C1 segment of cervical spinal cord (tissue), 14 donors: ENCODE measurements at regions not wholly inside any gene's neighbourhood (a gene's known extent, or its start where the extent isn't known, plus 50 kb on each side); places are given as distances from the start of the nearest gene placed in this dataset.

Source experiments
- DNase-seq, 14 donors: peaks; one replicate each; lab custom pipeline; 2025; lab: John Stamatoyannopoulos, UW

- DNase-seq = no peak
These were observed 96.8 kb upstream of the ATP1B1 start for GRCh38 chr1:169009666-169010065.

GRCh38 chr1:169012416-169012815 lies 94.1 kb upstream of the ATP1B1 start:
- no peak for DNase-seq

- no peak for DNase-seq
These were observed 92.7 kb upstream of the ATP1B1 start for GRCh38 chr1:169013821-169014220.

- DNase-seq = no peak
These were observed 91.0 kb upstream of the ATP1B1 start for GRCh38 chr1:169015464-169015863.

GRCh38 chr1:169018751-169019150 lies 87.7 kb upstream of the ATP1B1 start:
- no peak for DNase-seq

- DNase-seq = no peak
These were observed 87.0 kb upstream of the ATP1B1 start for GRCh38 chr1:169019419-169020058.

GRCh38 chr1:169020684-169021083 lies 85.8 kb upstream of the ATP1B1 start:
- no peak for DNase-seq

GRCh38 chr1:169022648-169023047 lies 83.8 kb upstream of the ATP1B1 start:
- DNase-seq = no peak

- DNase-seq = no peak
These were observed 82.2 kb upstream of the ATP1B1 start for GRCh38 chr1:169024255-169024654.

- no peak for DNase-seq
These were observed 81.7 kb upstream of the ATP1B1 start for GRCh38 chr1:169024800-169025271.

- no peak for DNase-seq
These were observed 81.1 kb upstream of the ATP1B1 start for GRCh38 chr1:169025412-169025811.

- no peak for DNase-seq
These were observed 78.7 kb upstream of the ATP1B1 start for GRCh38 chr1:169027607-169028320.

GRCh38 chr1:169031566-169032224 lies 74.8 kb upstream of the ATP1B1 start:
- DNase-seq = no peak

- no peak for DNase-seq
These were observed 65.1 kb upstream of the ATP1B1 start for GRCh38 chr1:169041366-169041765.

- no peak for DNase-seq
These were observed 64.1 kb upstream of the ATP1B1 start for GRCh38 chr1:169042377-169042776.

GRCh38 chr1:169043823-169044222 lies 62.7 kb upstream of the ATP1B1 start:
- DNase-seq = no peak

- no peak for DNase-seq
These were observed 62.2 kb upstream of the ATP1B1 start for GRCh38 chr1:169044296-169044695.

- DNase-seq = no peak
These were observed 61.5 kb upstream of the ATP1B1 start for GRCh38 chr1:169044971-169045370.

- no peak for DNase-seq
These were observed 59.8 kb upstream of the ATP1B1 start for GRCh38 chr1:169046671-169047070.

GRCh38 chr1:169047074-169047473 lies 59.4 kb upstream of the ATP1B1 start:
- DNase-seq = no peak

GRCh38 chr1:169048043-169048442 lies 58.4 kb upstream of the ATP1B1 start:
- DNase-seq = no peak

GRCh38 chr1:169049258-169049938 lies 57.1 kb upstream of the ATP1B1 start:
- no peak for DNase-seq
